ENCODE measurements at regions not wholly inside any gene's neighbourhood (a gene's known extent, or its start where the extent isn't known, plus 50 kb on each side); places are given as distances from the start of the nearest gene placed in this dataset.

GRCh38 chr7:48811071-48811470 lies 113.3 kb upstream of the CDC14C start:
- no peak overlapping the region for H3K4me3 ChIP-seq (replicated peaks in 1 of 2; ENCODE audit: low read depth in 2 of 2, low read length in 2 of 2)
- no peak for DNase-seq (ENCODE audit: low read depth in 2 of 2)
- no peak for TF ChIP-seq CTCF (IDR thresholded peaks at IDR 0.05; ENCODE audit: low read depth, low read length)

- H3K4me3 ChIP-seq (replicated peaks in 1 of 2; ENCODE audit: low read depth in 2 of 2, low read length in 2 of 2) = no peak overlapping the region
- TF ChIP-seq CTCF (IDR thresholded peaks at IDR 0.05; ENCODE audit: low read depth, low read length) = no peak
- DNase-seq (ENCODE audit: low read depth in 2 of 2) = no peak
Observed at GRCh38 chr7:48813472-48813871, 110.9 kb upstream of the CDC14C start.

- no peak for DNase-seq (ENCODE audit: low read depth in 2 of 2)
- no peak for TF ChIP-seq CTCF (IDR thresholded peaks at IDR 0.05; ENCODE audit: low read depth, low read length)
- no peak overlapping the region for H3K4me3 ChIP-seq (replicated peaks in 1 of 2; ENCODE audit: low read depth in 2 of 2, low read length in 2 of 2)
Observed at GRCh38 chr7:48822138-48822537, 102.2 kb upstream of the CDC14C start.

- TF ChIP-seq CTCF (IDR thresholded peaks at IDR 0.05; ENCODE audit: low read depth, low read length) = no peak
Observed at GRCh38 chr7:48832303-48832845, 92.0 kb upstream of the CDC14C start.

GRCh38 chr7:48837266-48837665 lies 87.1 kb upstream of the CDC14C start:
- no peak overlapping the region for H3K4me3 ChIP-seq (replicated peaks in 1 of 2; ENCODE audit: low read depth in 2 of 2, low read length in 2 of 2)
- no peak for TF ChIP-seq CTCF (IDR thresholded peaks at IDR 0.05; ENCODE audit: low read depth, low read length)
- no peak for DNase-seq (ENCODE audit: low read depth in 2 of 2)

More at GRCh38 chr7:48832303-48832845, 92.0 kb upstream of the CDC14C start:
- H3K4me3 ChIP-seq (replicated peaks in 1 of 2; ENCODE audit: low read depth in 2 of 2, low read length in 2 of 2) = no peak overlapping the region
- no peak for DNase-seq (ENCODE audit: low read depth in 2 of 2)

GRCh38 chr7:48839108-48839507 lies 85.2 kb upstream of the CDC14C start:
- no peak for TF ChIP-seq CTCF (IDR thresholded peaks at IDR 0.05; ENCODE audit: low read depth, low read length)
- no peak for DNase-seq (ENCODE audit: low read depth in 2 of 2)
- H3K4me3 ChIP-seq (replicated peaks in 1 of 2; ENCODE audit: low read depth in 2 of 2, low read length in 2 of 2) = no peak overlapping the region

- DNase-seq (ENCODE audit: low read depth in 2 of 2) = no peak
- no peak overlapping the region for H3K4me3 ChIP-seq (replicated peaks in 1 of 2; ENCODE audit: low read depth in 2 of 2, low read length in 2 of 2)
- TF ChIP-seq CTCF (IDR thresholded peaks at IDR 0.05; ENCODE audit: low read depth, low read length) = no peak
Observed at GRCh38 chr7:48841739-48842138, 82.6 kb upstream of the CDC14C start.
